Middle frontal gyrus (tissue), 1 donor: ENCODE measurements at regions not wholly inside any gene's neighbourhood (a gene's known extent, or its start where the extent isn't known, plus 50 kb on each side); places are given as distances from the start of the nearest gene placed in this dataset.
"Not testable (repeated sequence)": the region's sequence is repeated elsewhere in the genome, so short reads cannot be mapped to it uniquely, and the experiment has no call there.

ENCODE experiments used
- DNase-seq: peaks from one replicate; pipeline ENCODE4 v3.0.0-alpha.2; 2015; ENCODE audit warnings: low spot score; ENCODE audit errors: extremely low spot score

DNA sequence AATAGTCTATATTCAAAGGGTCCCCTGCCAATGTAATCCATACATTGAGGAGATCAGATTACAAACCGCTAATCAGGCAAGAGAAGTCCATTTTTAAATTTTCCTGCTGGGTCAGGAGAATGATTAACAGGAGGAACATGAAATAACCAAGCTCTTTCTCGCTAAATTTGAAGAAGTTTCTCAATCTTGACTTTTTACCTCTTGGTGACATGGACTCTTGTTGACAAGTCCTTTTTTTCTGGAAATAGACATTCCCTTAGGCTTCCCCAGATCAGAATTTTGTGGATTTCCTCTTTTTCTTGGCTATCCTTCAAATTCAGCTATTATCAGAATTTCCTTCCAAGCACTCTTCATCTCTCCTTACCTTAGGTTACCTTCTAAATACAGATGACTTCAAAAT, 153.0 kb upstream of the LRATD1 start:
- no peak for DNase-seq

DNA sequence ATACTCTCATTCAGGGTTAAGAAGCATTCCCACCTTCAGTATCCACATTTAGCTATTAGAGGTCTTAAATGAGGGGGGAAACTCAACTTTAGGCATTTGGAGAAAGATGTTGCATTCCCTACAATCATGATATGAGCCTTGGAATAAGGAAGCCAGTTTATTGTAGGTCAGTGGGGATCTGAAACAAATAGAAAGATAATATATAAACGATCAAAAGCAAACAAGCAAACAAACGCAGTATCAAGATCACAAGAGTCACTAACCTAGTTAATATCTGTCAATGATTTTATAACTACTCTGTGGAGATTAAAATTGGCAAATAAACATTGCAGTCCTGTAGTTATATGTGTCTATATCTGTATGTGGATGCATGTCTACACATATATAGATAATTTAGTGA, 152.4 kb upstream of the LRATD1 start:
- DNase-seq: no peak

DNA sequence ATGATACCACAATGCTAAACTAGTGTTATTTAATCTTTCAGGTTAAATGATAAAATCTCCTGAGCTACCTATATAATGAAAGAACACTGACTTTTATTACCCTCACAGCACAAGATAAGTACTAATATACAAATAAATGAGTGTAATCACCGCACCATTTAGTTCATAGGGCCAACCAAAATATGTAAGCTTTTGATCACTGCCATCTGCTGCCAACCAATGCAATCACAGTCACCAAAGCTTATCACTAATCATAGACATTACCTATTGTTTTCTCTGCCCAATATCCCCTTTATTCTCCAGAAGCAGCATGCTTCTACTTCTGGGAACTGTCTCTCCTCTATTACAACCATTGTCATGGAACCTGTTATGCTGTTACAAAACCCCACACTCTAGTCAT, 151.6 kb upstream of the LRATD1 start:
- no peak for DNase-seq

DNA sequence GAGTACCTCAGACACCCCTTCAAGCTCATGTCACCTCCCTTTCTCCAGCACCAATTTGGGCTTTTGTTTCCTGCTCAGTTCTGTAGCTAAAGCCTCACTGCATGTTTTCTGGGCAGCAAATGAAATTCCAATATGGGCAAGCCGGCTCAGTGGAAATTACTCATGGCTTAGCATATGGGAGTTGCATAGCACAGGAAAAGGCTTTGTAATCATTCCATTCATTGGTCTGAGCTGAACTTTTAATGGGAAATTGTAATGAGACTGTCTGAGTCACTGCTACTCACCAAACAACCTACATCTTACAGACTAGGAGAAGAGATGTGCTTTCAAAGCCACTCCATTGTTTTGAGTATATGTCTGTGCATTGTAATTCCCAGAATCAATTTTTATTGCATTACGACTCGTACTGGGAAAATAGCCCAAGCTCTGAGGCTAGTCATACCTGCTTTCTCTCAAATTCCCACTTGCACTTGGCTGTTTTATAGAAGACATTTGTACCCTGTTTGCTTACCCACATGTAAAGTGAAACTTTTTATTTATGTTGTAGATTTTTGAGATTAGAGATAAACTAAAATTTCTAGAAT, 139.5 kb upstream of the LRATD1 start:
- no peak for DNase-seq

DNA sequence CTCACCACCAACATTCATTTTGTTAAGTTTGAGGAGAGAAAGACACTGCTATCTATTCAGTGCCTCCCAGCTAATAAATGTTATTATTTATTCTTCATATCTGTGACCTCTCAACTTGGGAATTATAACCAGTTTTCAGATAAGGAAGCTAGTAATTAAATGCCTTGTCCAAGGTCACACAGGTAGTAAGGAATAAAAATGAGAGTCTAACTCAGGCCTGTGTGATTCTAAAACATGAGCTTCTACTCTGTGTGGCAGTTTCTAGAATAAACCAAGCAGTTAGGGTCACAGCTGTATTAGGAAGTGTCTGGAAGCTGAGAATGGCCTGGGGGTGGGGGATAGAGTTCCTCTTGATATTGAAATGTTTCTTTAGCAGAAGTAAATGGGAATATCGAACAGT, 137.8 kb upstream of the LRATD1 start:
- DNase-seq: no peak

DNA sequence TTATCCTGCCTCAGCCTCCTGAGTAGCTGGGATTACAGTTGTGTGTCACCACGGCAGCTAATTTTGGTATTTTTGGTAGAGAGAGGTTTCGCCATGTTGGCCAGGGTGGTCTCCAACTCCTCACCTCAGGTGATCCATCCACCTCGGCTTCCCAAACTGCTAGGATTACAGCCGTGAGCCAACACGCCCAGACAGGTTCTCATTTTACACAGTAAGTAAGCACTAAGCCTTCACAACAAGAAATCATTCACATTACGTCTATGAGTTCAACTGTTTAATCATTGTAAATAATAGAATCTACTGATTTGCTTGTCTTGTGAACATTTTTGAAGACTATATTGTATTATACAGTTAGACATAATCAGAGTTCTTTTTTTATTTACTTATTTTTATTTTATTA, 131.5 kb upstream of the LRATD1 start:
- no peak for DNase-seq

DNA sequence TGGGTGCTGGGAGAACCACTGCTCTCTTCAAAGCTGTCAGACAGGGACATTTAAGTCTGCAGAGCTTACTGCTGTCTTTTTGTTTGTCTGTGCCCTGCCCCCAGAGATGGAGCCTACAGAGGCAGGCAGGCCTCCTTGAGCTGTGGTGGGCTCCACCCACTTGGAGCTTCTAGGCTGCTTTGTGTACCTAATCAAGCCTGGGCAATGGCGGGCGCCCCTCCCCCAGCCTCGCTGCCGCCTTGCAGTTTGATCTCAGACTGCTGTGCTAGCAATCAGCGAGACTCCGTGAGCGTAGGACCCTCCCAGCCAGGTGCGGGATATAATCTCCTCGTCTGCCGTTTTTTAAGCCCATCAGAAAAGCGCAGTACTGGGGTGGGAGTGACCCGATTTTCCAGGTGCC, 125.6 kb upstream of the LRATD1 start:
- not testable (repeated sequence) for DNase-seq

DNA sequence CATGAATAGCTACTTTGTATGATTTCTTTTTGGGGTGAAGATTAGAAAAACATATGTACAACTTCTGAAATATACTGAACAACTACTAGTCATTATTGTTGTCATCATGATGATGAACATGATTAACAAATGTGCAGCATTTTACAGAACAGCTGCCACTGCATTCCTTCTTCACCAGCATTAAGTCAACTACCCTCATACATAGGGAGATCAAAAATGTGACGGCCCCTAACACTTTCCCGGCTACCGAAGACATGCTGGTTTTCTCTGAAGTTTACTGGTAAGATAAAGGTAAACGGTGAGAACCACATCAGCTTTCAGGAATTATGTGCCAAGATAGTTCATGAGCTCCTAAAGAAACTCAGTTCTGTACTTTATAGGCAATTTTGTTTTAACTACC, 121.0 kb upstream of the LRATD1 start:
- no peak for DNase-seq

DNA sequence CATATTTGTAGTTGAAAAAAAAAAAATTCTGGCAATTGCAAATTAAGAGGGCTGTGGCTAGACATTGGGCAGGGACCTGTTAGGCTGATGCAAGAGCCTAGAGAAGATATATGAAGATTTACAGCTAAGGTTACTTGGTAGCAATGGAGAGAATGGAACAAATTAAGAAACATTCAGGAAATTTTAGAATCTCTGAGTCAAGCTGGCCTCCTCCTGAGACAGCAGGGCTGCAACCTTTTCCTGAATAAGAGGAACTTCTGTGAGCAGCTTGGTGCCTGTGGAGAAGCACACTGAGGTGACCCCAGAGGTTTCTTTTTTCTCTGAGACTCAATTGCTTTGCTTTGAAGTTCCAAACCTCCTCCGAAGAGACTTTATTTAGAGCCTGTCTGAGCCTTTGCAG, 118.6 kb upstream of the LRATD1 start:
- DNase-seq: no peak

DNA sequence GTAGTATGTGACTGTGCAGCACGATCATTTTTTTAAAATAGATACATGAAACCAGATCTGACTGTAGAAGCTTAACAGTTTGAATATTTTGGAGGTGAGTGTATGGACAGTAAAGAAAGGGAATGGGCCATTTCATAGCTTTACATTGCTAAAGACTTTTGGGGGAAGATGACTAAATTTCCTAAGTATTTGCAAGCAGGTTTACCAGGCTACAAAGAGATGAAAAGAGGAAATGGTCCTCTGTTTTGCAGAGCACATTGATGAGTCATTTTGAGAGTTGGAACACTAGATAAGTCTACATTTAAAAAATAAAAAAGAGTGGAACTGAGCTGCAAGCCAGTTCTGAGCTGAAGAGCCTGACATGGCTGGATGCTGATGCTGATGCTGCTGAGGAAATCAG, 115.7 kb upstream of the LRATD1 start:
- no peak for DNase-seq

DNA sequence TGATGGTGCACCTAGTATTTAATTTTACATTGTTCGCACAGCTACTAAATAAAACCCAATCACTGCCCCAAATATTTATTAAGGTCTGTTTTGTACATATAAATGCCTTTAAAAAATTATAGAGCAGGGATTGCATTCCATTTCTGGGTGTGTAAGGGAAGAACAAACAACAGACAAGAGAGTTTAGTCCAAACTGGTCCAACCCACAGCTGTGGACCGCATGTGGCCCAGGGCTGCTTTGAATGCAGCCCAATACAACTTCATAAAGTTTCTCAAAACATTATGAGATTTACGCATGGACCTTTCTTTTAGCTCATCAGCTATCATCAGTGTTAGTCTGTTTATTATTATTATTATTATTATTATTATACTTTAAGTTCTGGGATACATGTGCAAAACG, 114.8 kb upstream of the LRATD1 start:
- no peak for DNase-seq

DNA sequence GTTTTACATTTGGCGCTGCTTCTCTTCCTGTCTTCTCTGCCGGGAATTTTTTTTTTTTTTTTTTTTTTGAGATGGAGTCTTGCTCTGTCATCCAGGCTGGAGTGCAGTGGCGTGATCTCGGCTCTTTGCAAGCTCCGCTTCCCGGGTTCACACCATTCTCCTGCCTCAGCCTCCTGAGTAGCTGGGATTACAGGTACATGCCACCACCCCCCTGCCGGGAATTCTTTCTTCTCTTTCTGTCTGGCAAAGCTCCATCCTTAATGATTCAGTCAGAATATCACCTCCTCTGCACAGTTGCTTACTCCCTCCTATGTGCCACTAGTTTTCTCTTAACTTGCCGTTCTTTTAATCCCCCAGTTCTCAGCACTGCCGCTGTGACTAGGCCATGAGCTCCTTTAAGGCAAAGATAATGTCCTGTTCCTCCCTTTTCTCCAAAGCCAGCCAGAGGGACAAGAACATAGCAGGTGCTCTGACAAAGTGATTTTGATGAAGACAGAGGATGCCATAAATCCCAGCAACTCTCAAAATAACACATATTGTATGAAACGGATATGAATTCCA, 112.1 kb upstream of the LRATD1 start:
- peak; percentile 43 for DNase-seq

DNA sequence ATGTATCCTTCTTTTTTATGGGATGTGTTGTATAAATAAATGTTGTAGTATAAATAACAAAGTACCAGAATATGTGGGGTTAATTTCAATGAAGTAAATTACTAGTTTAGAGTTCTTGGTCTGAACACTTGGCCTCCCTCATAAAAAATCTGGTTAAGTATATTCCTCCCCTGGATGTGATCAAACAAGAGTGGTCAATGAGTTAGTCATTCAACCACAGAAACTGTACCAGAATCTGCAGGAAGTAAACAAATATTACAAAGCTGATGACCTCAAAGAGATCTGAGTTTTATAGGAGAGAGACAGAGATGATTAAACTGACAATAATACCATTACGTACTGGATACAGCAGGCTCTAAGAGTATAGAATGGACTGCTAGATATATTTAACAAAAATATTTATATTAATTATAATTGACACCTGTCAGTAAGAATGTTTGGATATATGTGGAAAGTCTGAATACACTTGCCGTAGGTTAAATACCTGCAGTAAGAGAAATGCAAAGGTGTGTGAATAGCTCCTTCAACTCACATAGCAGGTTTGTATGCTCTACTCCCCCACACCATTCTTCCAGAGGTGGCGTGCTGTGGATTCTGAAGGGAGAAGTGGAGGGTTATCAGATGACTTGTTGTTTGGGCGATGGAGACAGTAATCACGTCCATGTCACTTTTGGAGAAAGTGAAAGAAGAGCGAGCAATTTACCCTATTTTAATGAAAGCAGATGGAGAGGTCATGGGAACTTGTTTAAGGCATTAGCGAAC, 108.3 kb upstream of the LRATD1 start:
- no peak for DNase-seq

DNA sequence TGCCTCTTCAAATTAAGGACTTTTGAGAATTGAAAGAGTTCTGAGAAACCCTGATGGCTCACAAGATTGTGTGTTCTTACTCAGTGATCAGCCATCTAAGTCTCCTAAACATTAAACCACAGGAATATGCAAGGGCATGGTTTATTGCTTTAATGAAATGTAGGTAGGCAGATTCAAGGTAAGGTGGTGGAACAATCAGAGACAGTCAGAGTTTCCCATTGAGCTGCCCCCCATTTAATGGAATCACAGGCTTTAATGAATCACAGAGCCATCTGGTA, 107.8 kb upstream of the LRATD1 start:
- DNase-seq: no peak

DNA sequence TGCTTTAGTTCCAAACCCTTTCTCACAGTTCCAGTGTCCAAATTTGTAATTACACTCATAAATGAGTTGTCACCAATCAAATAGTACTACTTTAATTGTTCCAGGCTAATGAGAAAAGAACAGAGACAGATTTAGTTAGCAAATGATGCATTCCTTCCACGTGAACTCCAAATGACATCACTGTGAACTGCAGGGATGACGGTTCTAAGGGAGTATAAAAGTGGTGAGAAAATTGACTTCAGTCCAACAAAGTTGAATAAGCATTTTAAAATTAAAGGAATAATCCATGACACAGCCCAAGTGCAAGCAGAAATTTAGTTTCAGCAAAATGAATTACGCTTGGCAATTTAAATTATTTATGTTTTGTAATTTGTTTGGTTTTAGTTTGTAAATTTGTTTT, 102.0 kb upstream of the LRATD1 start:
- DNase-seq: no peak

DNA sequence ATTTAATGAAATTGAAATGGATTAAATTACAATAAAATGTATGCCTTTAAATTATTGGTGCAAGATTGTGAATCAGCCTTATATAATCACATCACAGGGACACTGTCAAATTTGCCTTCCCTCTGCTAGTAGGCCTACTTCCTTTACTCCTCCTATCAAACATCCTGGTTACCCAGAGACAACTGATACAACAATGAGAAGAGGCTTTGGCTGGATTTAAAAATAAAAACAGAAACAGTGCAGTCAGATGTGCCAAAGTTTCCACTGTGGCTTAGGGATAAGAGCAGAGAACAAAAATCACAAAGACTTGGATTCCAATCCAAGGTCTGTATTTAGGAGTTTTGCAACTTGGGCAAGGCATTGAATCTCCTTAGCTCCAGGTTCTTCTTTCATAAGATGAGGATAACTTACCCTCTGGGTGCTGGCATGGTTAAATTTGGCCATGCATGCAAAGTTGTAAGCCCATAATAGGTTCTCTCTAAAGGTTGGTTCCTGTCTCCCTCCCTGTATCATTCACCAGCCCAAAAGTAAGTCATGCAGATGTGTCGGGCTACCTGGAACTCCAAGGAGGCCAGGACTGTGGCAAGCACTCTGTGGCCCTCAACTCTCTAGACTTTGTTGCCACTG, 99.3 kb upstream of the LRATD1 start:
- DNase-seq: no peak

DNA sequence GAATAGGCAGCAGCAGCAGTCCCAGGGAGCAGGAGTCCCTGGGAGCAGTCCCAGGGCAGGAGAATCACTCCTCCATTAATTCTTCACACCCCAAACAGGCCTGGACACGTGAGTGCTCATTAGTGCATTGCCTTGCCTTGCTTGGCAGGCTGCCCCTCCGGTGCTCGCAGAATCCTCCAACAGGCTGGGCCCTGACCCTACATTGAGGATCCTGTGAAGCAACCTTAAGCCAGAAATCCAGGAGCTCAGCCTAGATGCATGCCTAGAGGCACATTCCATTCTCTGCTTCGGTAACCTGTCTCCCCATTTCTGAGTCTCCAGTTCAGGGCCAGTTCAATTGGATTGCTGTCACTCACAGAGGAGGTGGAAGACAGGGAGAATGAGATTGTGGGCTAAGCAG, 97.4 kb upstream of the LRATD1 start:
- no peak for DNase-seq

DNA sequence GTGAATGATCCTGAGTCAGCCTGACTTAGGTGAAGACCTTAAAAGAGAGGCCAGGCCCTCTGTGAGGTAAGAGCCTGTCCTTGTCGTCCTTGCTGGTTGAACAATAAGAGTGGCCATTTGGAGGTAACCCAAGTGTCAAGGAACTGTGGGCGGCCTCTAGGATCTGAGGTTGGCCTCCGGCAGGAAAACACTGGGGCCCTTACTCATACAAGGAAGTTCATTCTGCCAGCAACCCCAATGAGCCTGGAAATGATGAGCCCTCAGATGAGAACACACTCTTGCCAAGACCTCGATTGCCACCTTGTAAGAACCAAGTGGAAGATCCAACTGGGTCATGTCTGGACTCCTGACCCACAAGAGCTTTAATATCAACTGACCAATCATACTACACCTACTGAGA, 95.5 kb upstream of the LRATD1 start:
- DNase-seq: no peak

DNA sequence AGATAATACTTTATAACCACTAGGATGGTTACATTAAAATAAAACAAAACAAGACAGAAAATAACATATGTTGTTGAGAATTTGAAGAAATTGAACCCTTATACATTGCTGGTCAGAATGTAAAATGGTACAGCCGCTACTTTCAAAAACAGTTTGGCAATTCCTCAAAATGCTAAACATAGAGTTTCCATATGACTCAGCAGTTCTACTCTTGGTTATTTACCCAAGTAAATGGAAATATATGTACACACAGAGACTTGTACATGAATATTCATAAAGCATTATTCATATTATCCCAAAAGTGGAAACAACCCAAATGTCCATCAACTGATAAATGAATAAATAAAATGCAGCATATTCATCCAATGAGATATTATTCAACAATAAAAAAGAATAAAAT, 92.5 kb upstream of the LRATD1 start:
- no peak for DNase-seq

DNA sequence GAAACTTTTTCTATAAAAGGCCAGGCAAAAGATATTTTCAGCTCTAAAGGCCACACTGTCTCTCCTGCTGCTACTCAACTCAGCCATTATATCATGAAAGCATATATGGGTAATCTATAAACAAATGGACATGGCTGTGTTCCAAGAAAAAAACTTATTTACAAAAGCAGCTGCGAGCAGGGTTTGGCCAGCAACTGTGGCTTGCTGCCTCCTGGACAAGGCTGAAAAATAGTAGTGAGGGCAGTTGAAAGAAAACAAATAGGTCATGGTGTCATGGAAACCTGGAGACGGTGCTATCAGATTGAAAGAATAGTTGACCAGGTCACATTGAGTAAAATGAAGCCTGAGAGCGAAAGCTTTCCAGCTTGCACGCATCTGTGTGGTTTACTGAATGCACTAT, 89.2 kb upstream of the LRATD1 start:
- DNase-seq: no peak

DNA sequence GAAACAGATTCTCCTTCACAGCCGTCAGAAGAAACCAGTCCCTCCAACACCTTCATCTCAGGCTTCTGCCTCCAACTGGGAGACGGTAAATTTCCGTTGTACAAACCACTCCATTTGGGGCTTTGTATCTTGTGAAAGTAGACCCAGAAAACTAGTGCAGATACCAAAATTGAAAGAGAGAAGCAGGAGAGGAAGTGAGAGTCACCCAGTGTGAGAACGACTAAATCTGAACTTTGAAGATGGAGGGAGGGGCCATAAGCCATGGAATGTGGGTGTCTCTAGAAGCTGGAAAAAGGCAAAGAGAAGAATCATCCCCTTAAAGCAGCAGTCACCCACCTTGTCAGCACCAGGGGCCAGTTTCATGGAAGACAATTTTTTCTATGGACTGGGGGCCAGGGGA, 88.3 kb upstream of the LRATD1 start:
- no peak for DNase-seq

DNA sequence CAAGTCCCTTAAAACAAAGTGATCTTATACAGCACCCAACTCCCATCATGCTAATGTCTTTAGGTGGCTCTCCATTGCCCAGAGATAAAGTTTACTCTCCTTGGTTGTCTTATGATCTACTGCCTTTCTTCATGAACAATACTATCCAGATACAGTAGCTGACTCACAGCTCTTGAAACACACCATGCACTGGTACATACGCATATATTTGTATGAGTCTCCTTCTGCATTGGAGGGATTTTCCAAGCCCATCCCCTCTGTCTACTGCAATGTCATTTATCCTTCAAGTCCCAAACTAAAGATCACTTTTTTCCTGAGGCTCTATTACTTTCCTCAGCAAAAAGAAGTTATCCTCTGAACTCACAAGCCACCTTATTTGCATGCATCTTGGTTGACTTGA, 84.7 kb upstream of the LRATD1 start:
- no peak for DNase-seq

DNA sequence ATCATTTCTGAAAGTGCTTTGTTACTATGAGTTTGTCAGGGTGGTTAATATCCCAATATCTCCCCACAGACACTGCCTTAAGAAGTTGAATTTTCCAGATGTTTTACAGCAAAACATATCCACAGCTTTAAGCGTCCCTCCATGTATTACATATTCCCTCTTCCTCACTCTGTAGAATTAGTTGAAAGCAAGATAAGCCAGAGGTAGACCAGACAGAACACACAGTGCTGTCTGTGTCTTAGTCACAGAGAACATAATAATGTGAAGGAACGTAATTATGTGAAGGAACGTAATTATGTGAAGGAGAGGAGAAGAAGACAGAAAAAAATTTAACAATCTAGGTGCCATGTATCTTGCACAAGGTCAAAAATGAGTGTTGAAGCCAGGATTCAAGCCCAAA, 81.9 kb upstream of the LRATD1 start:
- DNase-seq: no peak
